ENCODE measurements at regions not wholly inside any gene's neighbourhood (a gene's known extent, or its start where the extent isn't known, plus 50 kb on each side); places are given as distances from the start of the nearest gene placed in this dataset.
A peak's percentile ranks its signal among the peaks of the same experiment; 100 is the strongest.

- Histone ChIP-seq H3K4me2 (no peak overlapping the region), H3K27me3 (no peaks in the 10 kb centered on the region), H3K36me3 (no peaks in the 10 kb centered on the region), H3K79me2 (ENCODE audit: low read depth) (no peaks in the 10 kb centered on the region), H3K9me3 (ENCODE audit: low read depth) (no peaks in the 10 kb centered on the region), H3K4me3 (no peak overlapping the region), H3K4me1 (peaks cover 16% of the 10 kb centered on the region), H2AFZ (replicated peaks) (no peak overlapping the region), H4K20me1 (ENCODE audit: low read depth) (no peaks in the 10 kb centered on the region), H3K9ac (no peak overlapping the region), H3F3A (ENCODE audit: low read depth) (peaks cover 3% of the 10 kb centered on the region), H3K27ac (no peak overlapping the region)
- DNase-seq (ENCODE audit: low spot score) = no peak
- Mint-ChIP-seq H3K27ac (no peak overlapping the region), H3K36me3 (no peaks in the 10 kb centered on the region), H3K4me1 (peaks cover 14% of the 10 kb centered on the region), H3K9me3 (no peaks in the 10 kb centered on the region), H3K4me3 (no peak overlapping the region), H3K27me3 (ENCODE audit: insufficient read depth, low read depth) (peaks cover 2% of the 10 kb centered on the region)
- TF ChIP-seq EZH2 (IDR thresholded peaks at IDR 0.05) (no peak), EZH2phosphoT487 (IDR thresholded peaks at IDR 0.05) (no peak), CTCF (IDR thresholded peaks at IDR 0.05) (no peak)
Measured at GRCh38 chr16:52742608-52743170, 195.7 kb upstream of the TOX3 start.

GRCh38 chr16:52742052-52742451 is 195.1 kb upstream of the TOX3 start:
- Histone ChIP-seq H3K79me2 (ENCODE audit: low read depth) (no peaks in the 10 kb centered on the region), H3K36me3 (no peaks in the 10 kb centered on the region), H3F3A (ENCODE audit: low read depth) (peaks cover 3% of the 10 kb centered on the region), H2AFZ (replicated peaks) (peak overlapping the region; percentile 94), H3K9me3 (ENCODE audit: low read depth) (no peaks in the 10 kb centered on the region), H4K20me1 (ENCODE audit: low read depth) (no peaks in the 10 kb centered on the region), H3K9ac (no peak overlapping the region), H3K4me3 (no peak overlapping the region), H3K27me3 (no peaks in the 10 kb centered on the region), H3K27ac (no peak overlapping the region), H3K4me2 (peak overlapping the region; percentile 34), H3K4me1 (peaks cover 16% of the 10 kb centered on the region)
- Mint-ChIP-seq H3K36me3 (no peaks in the 10 kb centered on the region), H3K4me3 (no peak overlapping the region), H3K9me3 (no peaks in the 10 kb centered on the region), H3K4me1 (peaks cover 14% of the 10 kb centered on the region), H3K27ac (no peak overlapping the region), H3K27me3 (ENCODE audit: insufficient read depth, low read depth) (no peaks in the 10 kb centered on the region)
- no peak for TF ChIP-seq CTCF (IDR thresholded peaks at IDR 0.05)
- no peak for TF ChIP-seq EZH2 (IDR thresholded peaks at IDR 0.05)
- TF ChIP-seq EZH2phosphoT487 (IDR thresholded peaks at IDR 0.05) = no peak
- DNase-seq (ENCODE audit: low spot score) = no peak

GRCh38 chr16:52741351-52741750 is 194.4 kb upstream of the TOX3 start:
- Histone ChIP-seq H3K9ac (no peak overlapping the region), H2AFZ (replicated peaks) (peak overlapping the region; percentile 94), H3K4me2 (peak overlapping the region; percentile 34), H4K20me1 (ENCODE audit: low read depth) (no peaks in the 10 kb centered on the region), H3K4me1 (peaks cover 16% of the 10 kb centered on the region), H3K79me2 (ENCODE audit: low read depth) (no peaks in the 10 kb centered on the region), H3F3A (ENCODE audit: low read depth) (peaks cover 3% of the 10 kb centered on the region), H3K4me3 (no peak overlapping the region), H3K36me3 (no peaks in the 10 kb centered on the region), H3K27ac (no peak overlapping the region), H3K27me3 (no peaks in the 10 kb centered on the region), H3K9me3 (ENCODE audit: low read depth) (no peaks in the 10 kb centered on the region)
- no peaks in the 10 kb centered on the region for H3K9me3 Mint-ChIP-seq
- H3K4me3 Mint-ChIP-seq = no peak overlapping the region
- H3K27me3 Mint-ChIP-seq (ENCODE audit: insufficient read depth, low read depth) = no peaks in the 10 kb centered on the region
- H3K27ac Mint-ChIP-seq = no peak overlapping the region
- no peaks in the 10 kb centered on the region for H3K36me3 Mint-ChIP-seq
- peaks cover 14% of the 10 kb centered on the region for H3K4me1 Mint-ChIP-seq
- DNase-seq (ENCODE audit: low spot score) = peak; percentile 59
- TF ChIP-seq EZH2phosphoT487 (IDR thresholded peaks at IDR 0.05) (no peak), EZH2 (IDR thresholded peaks at IDR 0.05) (no peak), CTCF (IDR thresholded peaks at IDR 0.05) (no peak)

All from neural progenitor cell (in vitro differentiated cells).